ENCODE measurements at regions not wholly inside any gene's neighbourhood (a gene's known extent, or its start where the extent isn't known, plus 50 kb on each side); places are given as distances from the start of the nearest gene placed in this dataset.
"Not testable (repeated sequence)": the region's sequence is repeated elsewhere in the genome, so short reads cannot be mapped to it uniquely, and the experiment has no call there.

DNA sequence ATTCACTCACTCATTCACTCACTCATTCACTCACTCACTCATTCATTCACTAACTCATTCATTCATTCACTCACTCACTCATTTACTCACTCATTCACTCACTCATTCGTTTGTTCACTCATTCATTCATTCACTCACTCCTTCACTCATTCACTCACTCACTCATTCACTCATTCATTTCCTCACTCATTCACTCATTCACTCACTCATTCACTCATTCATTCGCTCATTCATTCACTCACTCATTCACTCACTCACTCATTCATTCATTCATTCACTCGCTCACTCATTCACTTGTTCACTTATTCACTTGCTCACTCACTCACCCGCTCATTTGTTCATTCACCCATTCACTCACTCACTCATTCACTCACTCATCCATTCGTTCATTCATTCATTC is 140.2 kb upstream of the FOXD4L5 start:
- H3K9ac ChIP-seq (ENCODE audit: low read length); H3K27me3 ChIP-seq (ENCODE audit: control insufficient read depth, insufficient read depth, low read length); H3K36me3 ChIP-seq (ENCODE audit: control insufficient read depth, insufficient read depth, low read length); H3K4me3 ChIP-seq (ENCODE audit: low read length); H3K9me3 ChIP-seq (ENCODE audit: control insufficient read depth, low read length); H3K4me1 ChIP-seq (ENCODE audit: control insufficient read depth, insufficient read depth, low read length): not testable (repeated sequence)

DNA sequence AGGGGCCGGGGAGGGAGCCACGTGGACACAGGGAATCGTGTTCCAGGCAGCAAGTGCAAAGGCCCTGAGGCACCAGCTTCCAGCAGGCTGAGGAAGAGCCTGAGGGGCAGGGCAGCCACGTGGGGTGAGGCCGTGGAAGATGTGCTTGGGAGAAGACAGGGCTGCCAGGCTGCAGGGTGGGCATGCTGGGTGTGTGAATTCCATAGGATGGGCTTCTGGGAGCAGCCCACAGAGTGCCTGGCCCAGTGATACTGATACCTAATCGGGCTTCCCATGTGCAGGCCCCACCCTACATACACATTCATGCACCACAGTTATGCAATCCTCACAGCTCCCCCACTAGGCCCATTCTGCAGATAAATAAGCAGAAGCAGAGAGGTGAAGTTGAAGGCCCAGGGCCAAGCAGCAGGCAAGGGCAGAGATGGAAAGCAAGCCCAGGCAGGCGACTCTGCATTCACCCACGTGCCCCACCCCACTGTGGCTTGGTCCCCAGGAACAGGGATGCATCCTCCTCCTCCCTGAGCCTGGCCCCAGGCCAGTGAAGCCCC is 139.5 kb upstream of the FOXD4L5 start:
- H3K27me3 ChIP-seq (ENCODE audit: control insufficient read depth, insufficient read depth, low read length); H3K9ac ChIP-seq (ENCODE audit: low read length); H3K4me3 ChIP-seq (ENCODE audit: low read length); H3K36me3 ChIP-seq (ENCODE audit: control insufficient read depth, insufficient read depth, low read length); H3K9me3 ChIP-seq (ENCODE audit: control insufficient read depth, low read length); H3K4me1 ChIP-seq (ENCODE audit: control insufficient read depth, insufficient read depth, low read length): not testable (repeated sequence)

DNA sequence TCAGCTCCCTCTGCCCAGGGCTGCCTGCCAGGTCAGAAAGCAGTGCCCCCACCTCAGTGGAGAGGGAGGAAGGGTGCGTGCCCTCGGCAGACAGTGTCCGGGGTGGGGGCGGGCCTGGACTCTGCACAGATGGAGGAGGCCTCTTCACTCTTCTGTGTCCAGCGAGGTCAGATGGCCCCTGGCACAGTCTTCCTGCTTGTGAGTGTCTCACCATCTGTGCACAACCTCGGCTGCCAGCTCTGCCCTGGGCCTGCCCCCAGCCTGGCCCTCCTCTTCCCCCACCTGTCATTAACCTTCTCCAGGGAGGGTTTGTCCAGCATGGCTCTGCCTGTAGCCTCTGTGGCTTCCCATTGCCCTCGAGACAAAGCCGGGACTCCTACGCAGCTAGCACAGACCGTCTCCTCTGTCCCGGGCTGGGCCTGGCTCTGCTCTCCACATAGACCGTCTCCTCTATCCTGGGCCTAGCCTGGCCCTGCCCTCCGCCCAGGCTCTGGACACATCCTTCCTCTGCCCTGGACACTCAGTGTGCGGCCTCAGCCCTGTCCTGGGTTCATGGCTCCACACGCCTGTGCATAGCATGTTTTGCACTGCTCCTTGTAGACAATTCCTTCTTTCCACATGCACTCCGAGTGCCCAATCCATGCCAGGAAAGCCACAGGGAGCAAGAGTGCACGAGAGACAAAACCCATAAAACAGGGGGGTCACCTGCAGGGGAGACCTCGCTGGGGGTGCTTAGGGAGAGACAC is 138.9 kb upstream of the FOXD4L5 start:
- not testable (repeated sequence) for H3K9me3 ChIP-seq (ENCODE audit: control insufficient read depth, low read length); H3K4me1 ChIP-seq (ENCODE audit: control insufficient read depth, insufficient read depth, low read length); H3K36me3 ChIP-seq (ENCODE audit: control insufficient read depth, insufficient read depth, low read length); H3K9ac ChIP-seq (ENCODE audit: low read length); H3K27me3 ChIP-seq (ENCODE audit: control insufficient read depth, insufficient read depth, low read length); H3K4me3 ChIP-seq (ENCODE audit: low read length)

DNA sequence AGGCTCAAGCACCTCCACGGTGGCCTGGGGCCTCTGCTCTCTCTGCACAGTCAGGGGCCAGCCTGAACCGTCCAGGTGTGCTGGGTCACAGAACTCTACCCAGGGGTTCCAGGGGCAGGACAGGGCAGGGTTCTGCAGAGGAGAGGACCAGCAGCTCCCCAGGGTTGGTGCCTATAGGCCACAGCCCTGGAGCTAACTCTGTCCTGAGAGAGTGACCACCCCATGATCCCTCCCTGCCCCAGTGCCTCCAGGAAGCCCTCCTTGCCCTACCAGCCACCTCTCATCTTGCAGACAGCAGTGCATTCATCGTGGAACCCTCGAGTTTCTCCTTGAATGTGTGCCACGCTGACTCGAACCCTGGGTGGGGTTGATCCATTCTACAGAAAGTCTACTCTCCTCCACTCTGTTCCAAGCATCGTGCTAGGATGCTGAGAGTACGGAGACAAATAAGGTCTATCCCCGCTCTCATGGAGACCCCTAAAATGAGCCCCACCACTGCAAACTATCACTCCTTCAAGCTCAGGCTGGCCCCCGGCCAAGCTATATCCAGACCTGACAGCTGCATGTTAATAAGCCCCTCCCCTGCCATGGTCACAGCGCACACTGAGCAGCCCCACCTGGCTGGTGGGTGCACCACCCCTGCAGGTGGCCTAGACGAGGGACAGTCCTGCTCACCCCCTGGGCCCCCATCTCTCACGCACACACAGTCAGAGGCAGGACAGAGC is 138.1 kb upstream of the FOXD4L5 start:
- not testable (repeated sequence) for H3K4me1 ChIP-seq (ENCODE audit: control insufficient read depth, insufficient read depth, low read length); H3K9me3 ChIP-seq (ENCODE audit: control insufficient read depth, low read length)

DNA sequence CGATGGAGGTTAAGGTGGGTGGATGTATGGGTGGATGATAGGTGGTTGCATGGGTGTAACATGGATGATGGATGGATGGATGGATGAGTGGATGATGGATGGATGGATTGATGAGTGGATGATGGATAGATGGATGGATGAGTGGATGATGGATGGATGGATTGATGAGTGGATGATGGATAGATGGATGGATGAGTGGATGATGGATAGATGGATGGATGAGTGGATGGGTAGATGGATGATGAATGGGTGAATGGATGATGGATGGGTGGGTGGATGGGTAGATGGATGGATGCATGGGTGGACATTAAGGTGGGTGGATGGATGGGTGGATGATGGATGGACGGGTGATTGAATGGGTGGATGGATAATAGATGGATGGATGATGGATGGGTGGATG is 136.5 kb upstream of the FOXD4L5 start:
- H3K4me3 ChIP-seq (ENCODE audit: low read length); H3K4me1 ChIP-seq (ENCODE audit: control insufficient read depth, insufficient read depth, low read length); H3K36me3 ChIP-seq (ENCODE audit: control insufficient read depth, insufficient read depth, low read length); H3K27me3 ChIP-seq (ENCODE audit: control insufficient read depth, insufficient read depth, low read length); H3K9me3 ChIP-seq (ENCODE audit: control insufficient read depth, low read length); H3K9ac ChIP-seq (ENCODE audit: low read length): not testable (repeated sequence)

More for the DNA sequence above, 138.1 kb upstream of the FOXD4L5 start:
- not testable (repeated sequence) for H3K27me3 ChIP-seq (ENCODE audit: control insufficient read depth, insufficient read depth, low read length); H3K4me3 ChIP-seq (ENCODE audit: low read length); H3K9ac ChIP-seq (ENCODE audit: low read length); H3K36me3 ChIP-seq (ENCODE audit: control insufficient read depth, insufficient read depth, low read length)

DNA sequence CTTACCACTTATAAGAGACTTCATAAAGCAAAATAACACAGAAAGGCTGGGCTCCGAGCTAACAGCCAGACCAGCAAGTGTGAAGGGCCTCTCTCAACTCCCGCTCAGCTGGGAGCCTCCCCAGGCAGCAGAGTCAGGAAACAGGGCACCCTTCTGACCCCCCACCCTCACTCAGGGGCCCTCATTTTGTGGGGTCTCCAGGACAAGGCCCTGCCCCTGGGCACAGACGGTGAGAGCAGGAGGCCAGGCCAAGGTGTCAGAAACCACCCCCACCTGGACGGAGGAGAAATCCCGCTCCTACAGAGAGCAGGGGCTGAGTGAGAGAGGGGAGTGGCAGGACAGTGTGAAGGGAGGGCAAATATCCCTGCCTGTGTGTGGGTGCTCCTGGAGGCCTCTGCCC is 135.8 kb upstream of the FOXD4L5 start:
- Histone ChIP-seq H3K4me1 (ENCODE audit: control insufficient read depth, insufficient read depth, low read length) (no peaks in the 10 kb centered on the region), H3K4me3 (ENCODE audit: low read length) (no peak overlapping the region), H3K27me3 (ENCODE audit: control insufficient read depth, insufficient read depth, low read length) (no peaks in the 10 kb centered on the region), H3K9ac (ENCODE audit: low read length) (no peak overlapping the region), H3K36me3 (ENCODE audit: control insufficient read depth, insufficient read depth, low read length) (no peaks in the 10 kb centered on the region), H3K9me3 (ENCODE audit: control insufficient read depth, low read length) (no peaks in the 10 kb centered on the region)

DNA sequence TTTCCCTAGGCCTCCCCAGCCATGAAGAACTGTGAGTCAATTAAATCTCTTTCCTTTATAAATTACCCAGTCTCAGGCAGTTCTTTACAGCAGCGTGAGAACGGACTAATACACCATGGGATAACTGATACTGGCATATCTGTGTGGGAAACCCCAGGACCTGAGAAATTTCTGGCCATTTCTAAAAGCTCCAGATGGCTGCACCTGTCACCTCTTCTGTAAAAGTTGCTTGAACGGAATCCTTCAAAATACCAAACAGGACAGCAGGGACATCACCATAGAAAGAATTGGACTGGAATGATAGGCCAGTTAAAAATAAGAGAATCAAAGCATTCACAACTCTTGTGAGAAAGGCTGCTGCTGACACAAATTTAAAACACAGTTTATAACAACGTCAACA is 134.0 kb upstream of the FOXD4L5 start:
- not testable (repeated sequence) for H3K9ac ChIP-seq (ENCODE audit: low read length); H3K27me3 ChIP-seq (ENCODE audit: control insufficient read depth, insufficient read depth, low read length); H3K36me3 ChIP-seq (ENCODE audit: control insufficient read depth, insufficient read depth, low read length); H3K9me3 ChIP-seq (ENCODE audit: control insufficient read depth, low read length); H3K4me1 ChIP-seq (ENCODE audit: control insufficient read depth, insufficient read depth, low read length); H3K4me3 ChIP-seq (ENCODE audit: low read length)

DNA sequence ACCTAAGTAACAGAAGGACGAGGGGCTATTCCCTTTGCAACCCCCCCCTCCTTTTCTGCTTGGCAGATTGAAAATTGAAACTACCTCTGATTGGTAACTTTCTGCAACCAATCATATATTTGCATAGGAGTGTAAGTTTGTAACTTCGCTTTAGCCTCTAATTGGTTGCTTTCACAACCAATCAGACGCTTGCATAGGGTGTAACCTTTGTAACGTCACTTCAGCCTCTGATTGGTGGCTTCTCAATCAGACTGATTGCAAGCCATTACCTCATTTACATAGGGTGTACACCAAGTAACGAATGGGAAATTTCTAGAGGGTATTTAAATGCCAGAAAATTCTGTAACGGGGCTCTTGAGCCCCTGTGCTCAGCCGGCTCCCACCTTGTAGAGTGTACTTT is 131.9 kb upstream of the FOXD4L5 start:
- not testable (repeated sequence) for H3K9ac ChIP-seq (ENCODE audit: low read length); H3K9me3 ChIP-seq (ENCODE audit: control insufficient read depth, low read length); H3K36me3 ChIP-seq (ENCODE audit: control insufficient read depth, insufficient read depth, low read length); H3K4me1 ChIP-seq (ENCODE audit: control insufficient read depth, insufficient read depth, low read length); H3K4me3 ChIP-seq (ENCODE audit: low read length); H3K27me3 ChIP-seq (ENCODE audit: control insufficient read depth, insufficient read depth, low read length)

DNA sequence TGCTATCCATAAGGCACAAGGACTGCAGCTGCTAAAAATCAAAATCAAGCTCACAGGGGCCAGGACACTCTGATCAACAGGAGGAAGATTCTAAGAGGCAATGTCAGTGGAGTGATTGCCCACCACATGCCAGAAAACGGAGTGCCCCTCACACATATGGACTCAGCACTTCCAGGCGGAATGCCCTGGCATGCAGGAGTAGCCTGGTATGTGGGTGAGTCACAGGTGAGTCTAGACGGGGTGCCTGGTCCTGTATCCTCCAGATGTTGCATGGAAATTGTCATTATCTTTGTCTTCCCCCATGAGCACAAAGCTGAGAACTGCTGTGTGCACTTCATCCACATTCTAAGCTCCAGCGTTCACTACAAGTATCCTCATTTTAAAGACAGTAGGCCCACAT is 129.2 kb upstream of the FOXD4L5 start:
- H3K4me3 ChIP-seq (ENCODE audit: low read length); H3K36me3 ChIP-seq (ENCODE audit: control insufficient read depth, insufficient read depth, low read length); H3K4me1 ChIP-seq (ENCODE audit: control insufficient read depth, insufficient read depth, low read length); H3K27me3 ChIP-seq (ENCODE audit: control insufficient read depth, insufficient read depth, low read length); H3K9me3 ChIP-seq (ENCODE audit: control insufficient read depth, low read length); H3K9ac ChIP-seq (ENCODE audit: low read length): not testable (repeated sequence)

DNA sequence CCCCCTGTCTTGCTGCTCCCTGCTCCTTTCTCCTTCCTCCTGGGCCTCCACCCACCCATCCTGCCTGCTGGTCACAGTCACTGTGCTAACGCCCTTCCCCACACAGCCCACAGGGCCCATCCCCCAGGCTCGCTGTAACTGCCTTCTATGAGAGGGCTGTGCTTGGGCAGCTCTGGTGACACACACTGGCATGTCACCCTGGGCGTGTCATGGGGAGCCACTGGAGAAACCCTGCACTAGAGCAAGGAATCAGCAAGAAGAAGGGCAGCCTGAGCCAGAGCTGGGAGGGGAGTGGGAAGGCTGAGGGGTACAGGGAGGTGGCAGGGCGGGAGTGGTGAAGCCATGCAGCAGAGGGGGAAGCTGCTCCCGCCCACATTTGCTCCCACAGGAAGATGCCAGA is 128.4 kb upstream of the FOXD4L5 start:
- H3K36me3 ChIP-seq (ENCODE audit: control insufficient read depth, insufficient read depth, low read length); H3K9ac ChIP-seq (ENCODE audit: low read length); H3K4me3 ChIP-seq (ENCODE audit: low read length); H3K9me3 ChIP-seq (ENCODE audit: control insufficient read depth, low read length); H3K4me1 ChIP-seq (ENCODE audit: control insufficient read depth, insufficient read depth, low read length); H3K27me3 ChIP-seq (ENCODE audit: control insufficient read depth, insufficient read depth, low read length): not testable (repeated sequence)

DNA sequence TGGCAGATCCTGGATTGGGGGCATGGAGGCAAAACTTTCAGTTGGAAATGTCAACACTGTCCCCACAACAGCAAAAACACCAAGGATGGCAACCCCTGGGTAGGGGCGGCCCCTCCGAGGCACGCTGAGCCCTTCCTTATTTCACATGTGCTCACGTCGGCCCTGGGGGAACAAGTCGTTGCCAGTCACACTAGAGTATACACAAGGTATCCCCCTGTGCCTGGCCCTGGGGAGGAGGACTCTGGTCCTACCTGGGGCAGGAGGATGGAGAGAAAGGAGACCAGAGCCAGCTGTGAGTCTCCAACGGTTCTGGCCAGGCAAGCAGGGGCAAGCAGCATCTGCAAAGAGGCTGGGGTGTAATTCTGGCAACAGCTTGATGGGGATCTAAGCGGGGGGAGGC is 126.9 kb upstream of the FOXD4L5 start:
- Histone ChIP-seq H3K9ac (ENCODE audit: low read length) (no peak overlapping the region), H3K4me3 (ENCODE audit: low read length) (no peak overlapping the region), H3K27me3 (ENCODE audit: control insufficient read depth, insufficient read depth, low read length) (no peaks in the 10 kb centered on the region), H3K36me3 (ENCODE audit: control insufficient read depth, insufficient read depth, low read length) (no peaks in the 10 kb centered on the region), H3K4me1 (ENCODE audit: control insufficient read depth, insufficient read depth, low read length) (no peaks in the 10 kb centered on the region), H3K9me3 (ENCODE audit: control insufficient read depth, low read length) (no peaks in the 10 kb centered on the region)

DNA sequence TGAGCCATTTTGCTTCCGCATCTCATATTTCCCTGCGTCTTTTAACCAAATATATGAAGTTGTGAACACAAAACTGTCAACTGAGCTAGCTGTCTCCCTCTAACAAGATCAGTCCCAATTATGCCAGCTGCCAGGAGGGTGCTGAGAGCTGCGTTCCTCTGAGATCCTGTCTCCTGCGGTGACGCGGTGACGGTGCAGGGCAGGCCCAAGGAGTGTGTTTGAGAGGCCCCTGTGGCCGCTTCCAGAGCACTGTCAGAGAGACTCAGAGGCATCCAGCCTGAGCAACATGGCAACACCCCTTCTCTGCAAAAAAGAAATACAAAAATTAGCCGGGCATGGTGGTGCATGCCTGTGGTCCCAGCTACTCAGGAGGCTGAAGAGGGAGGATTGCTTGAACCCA is 126.3 kb upstream of the FOXD4L5 start:
- Histone ChIP-seq H3K4me3 (ENCODE audit: low read length) (no peak overlapping the region), H3K36me3 (ENCODE audit: control insufficient read depth, insufficient read depth, low read length) (no peaks in the 10 kb centered on the region), H3K4me1 (ENCODE audit: control insufficient read depth, insufficient read depth, low read length) (no peaks in the 10 kb centered on the region), H3K9ac (ENCODE audit: low read length) (no peak overlapping the region), H3K9me3 (ENCODE audit: control insufficient read depth, low read length) (no peaks in the 10 kb centered on the region), H3K27me3 (ENCODE audit: control insufficient read depth, insufficient read depth, low read length) (no peaks in the 10 kb centered on the region)

Measured in mucosa of stomach (tissue), 1 donor.